A172 (cell line): ENCODE measurements at regions not wholly inside any gene's neighbourhood (a gene's known extent, or its start where the extent isn't known, plus 50 kb on each side); places are given as distances from the start of the nearest gene placed in this dataset.

Experiments
- DNase-seq: peaks from one replicate; pipeline ENCODE4 v3.0.0-alpha.2; 2015; ENCODE audit warnings: low spot score

DNA sequence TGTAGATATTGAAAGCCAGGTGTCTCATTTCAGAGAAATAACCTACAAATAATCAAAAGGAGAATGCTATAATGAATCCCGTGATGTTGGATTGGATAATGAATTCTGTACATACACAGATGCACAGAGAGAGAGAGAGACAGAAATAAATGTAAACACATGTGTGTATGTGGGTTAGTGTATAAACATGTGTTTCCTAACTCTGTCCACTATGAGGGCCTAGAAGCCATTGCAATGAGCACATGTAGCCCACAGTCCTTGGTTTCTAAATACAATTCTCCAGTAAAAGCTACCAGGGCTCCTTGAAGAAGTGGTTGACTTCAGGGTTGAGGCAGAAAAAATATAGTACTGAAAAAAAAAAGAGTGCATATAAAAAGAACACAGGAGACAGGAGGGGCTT, 109.5 kb downstream of the INHBB start:
- no peak for DNase-seq

DNA sequence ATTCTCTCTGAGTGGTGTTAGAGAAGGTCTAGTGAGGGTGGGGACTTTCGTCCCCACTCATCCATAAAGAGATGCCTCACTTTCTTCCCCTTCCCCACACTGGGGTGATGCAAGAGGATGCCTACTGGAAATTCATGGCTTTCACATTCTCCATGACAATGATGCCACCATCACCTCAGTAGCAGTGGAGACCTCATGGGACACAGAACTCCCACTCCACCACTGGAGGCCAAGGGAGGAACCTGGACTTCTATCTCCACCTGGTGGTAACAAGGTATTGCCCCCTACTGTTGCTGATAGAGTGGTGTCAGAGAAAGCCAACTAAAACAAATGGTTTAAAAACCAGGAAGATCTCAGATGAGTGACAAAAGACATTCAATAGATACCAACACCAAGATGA, 110.9 kb downstream of the INHBB start:
- no peak for DNase-seq

GRCh38 chr2:120460511-120460910, 114.6 kb downstream of the INHBB start:
- no peak for DNase-seq

DNA sequence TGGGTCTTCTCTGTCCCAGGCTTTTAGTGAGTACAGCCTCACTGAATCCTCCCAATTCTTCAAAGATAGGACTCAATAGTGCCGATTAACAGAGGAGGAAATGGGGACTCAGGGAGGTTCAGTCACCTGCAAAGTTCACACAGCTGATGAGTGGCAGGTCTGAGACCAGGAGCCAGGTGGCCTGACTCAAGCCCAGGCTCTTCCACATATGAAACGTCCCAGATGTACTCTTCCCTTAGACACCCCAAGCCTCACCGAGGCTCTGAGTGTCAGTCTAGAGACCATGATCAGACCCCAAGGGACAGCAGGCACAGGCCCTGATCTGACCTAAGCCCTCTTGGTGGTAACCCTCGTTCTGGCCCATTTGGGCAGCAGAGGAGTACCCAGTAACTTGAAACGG, 115.2 kb downstream of the INHBB start:
- no peak for DNase-seq

- no peak for DNase-seq
These were observed 115.9 kb downstream of the INHBB start for GRCh38 chr2:120461546-120462537.

DNA sequence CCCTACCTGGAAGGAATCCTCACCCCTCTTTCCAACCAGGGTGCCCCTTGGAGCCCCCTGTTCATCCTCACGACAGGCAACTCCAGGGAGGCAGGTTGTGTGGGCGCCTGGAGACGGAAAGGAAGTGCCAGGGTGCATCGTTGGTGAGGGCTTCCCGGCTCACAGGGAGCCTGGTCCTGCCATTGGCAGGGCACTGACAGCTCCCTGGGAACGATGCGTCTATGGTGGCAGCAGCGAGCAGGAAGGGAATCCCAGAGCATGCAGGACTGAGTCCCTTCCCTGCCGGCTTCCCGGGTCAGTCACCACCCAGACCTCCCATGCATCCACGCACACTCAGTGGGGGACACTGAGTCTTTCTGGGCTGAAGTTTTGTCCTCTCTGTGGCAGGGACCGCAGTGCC, 117.6 kb downstream of the INHBB start:
- DNase-seq: no peak

GRCh38 chr2:120463996-120464395, 118.1 kb downstream of the INHBB start:
- DNase-seq: no peak

- no peak for DNase-seq
These were observed 118.6 kb downstream of the INHBB start for GRCh38 chr2:120464448-120464931.

DNA sequence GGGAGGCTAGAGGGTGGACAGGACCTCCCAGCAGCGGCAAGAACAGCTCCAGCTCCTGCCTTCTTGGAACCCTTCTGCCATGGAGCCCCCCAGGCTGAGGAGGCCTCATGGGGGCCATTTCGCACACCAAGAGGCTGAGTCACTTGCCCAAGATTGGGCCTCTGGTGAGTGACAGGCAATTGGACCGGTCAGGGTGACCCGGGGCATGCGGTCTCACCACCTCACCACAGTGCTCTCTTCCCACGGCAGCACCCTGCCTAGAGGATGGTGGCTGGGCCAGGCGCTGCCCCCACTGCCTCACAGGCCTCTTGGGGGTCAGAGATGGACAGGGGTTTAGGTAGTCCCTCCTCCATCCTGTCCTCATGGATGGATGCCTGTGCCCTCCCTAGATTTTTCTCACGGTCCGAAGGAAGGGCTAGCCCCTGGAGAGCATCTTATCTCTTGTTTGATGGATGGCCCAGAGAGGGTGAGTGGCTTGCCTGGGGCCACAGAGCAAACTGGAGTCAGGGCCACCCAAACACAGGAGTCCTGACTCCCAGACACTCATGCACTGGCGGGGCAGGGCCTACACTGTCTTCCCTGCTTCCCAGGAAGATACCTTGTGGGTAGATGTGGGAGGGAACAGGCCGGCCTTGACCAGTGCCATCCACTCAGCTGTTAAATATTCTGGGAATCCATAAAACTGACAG, 119.2 kb downstream of the INHBB start:
- DNase-seq: no peak

- no peak for DNase-seq
These were observed 119.7 kb downstream of the INHBB start for GRCh38 chr2:120465701-120465988.

GRCh38 chr2:120465989-120466703, 120.2 kb downstream of the INHBB start:
- no peak for DNase-seq

GRCh38 chr2:120466704-120467054, 120.7 kb downstream of the INHBB start:
- no peak for DNase-seq

DNA sequence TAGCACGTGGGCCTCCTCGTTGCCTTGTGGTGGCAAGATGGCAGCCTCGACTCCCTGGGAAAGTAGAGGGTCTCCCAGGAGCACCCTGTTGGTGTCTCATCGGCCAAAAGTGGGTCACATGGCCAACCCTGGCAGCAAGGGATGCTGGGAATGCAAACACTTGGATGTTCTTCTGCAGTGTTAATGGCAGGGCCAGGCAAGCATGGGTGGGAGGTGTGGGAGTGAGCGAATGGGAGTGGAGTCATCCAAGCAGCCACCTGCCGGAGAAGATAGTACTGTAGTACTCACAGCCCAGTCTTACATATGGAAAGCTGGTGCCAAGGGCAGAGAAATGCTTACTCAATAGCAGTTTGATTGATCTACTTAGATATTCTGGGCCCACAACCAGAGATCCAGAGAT, 122.2 kb downstream of the INHBB start:
- DNase-seq: no peak

DNA sequence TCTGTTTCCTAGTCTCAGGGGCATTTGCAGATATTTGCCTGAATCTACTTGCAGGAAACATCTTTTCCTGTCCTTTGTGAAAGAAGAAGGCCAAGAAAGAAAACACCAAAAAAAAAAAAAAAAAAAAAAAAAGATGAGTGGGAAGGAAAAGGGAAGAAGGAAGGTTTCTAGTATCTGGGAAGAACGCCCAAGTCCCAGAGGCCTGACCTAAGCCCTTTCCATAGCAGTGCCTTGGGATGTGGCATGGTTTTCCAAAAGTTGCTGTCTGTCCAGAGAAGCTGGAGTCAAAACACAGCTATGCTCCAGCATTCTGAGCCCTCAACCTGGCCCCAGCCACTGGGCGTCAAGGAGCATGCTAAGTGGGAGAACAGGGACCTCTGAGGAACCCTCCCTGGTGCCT, 123.5 kb downstream of the INHBB start:
- DNase-seq: no peak

GRCh38 chr2:120470041-120470965, 124.4 kb downstream of the INHBB start:
- DNase-seq: peak; percentile 64

GRCh38 chr2:120471166-120471565, 125.2 kb downstream of the INHBB start:
- DNase-seq: no peak

- no peak for DNase-seq
These were observed 126.1 kb downstream of the INHBB start for GRCh38 chr2:120472031-120472430.

- no peak for DNase-seq
These were observed 127.0 kb downstream of the INHBB start for GRCh38 chr2:120472891-120473309.

DNA sequence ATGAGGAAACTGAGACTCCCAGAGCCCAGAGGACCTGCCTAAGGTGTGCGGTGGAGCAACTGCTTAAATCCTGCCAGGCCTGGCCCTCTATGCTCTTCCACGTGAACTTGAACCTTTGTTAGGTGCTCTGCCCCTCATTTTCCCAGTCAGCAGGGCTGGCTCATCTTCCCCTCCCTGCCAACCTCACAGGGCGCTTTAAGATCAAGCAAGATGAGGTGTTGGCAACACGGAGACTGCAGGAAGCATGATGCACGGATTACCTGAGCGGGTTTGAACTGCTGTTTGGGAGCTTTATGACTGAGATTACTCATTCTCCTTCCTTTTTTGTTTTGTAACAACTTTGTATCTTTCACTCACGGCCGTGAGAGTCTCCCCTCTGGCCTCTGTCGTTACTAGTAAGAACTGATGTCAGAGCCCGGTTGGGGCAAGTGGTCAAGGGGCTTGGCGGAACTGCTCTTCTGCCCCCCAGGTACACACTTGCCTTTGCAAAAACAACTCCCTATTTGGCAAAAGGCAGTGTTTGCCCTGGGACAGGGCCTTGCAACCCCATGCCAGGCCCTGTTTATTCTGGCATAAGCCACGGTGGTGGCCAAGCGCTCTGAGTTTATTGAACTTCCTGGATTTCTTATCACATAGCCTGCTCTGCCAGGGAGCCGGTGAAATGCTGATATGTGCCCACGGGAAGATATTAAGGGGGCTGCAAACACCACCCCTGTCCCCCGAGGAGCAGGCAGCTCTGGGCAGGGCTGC, 127.8 kb downstream of the INHBB start:
- DNase-seq: no peak

- no peak for DNase-seq
These were observed 128.6 kb downstream of the INHBB start for GRCh38 chr2:120474486-120474885.

DNA sequence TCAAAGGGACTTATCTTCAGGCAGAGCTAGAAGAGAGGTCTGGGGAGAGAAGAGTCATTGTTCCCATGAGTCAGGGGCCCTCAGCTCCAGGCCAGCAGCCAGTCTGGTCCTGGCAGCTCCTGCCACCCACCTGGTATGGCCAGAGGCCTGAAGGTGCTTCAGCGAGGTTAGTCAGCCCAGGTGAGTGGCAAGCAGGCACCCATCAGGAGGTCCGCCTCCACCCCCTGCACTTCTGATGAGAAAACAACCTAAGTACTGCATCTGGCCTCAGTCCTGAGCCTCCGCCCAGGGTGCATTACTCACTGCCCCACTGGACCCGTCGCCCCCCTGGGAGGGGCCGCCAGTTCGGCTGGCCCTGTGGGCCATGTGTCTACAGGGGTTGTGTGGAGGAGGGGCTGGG, 130.2 kb downstream of the INHBB start:
- DNase-seq: no peak
